Left colon (tissue), 2 donors: ENCODE measurements at regions not wholly inside any gene's neighbourhood (a gene's known extent, or its start where the extent isn't known, plus 50 kb on each side); places are given as distances from the start of the nearest gene placed in this dataset.
A peak's percentile ranks its signal among the peaks of the same experiment; 100 is the strongest.

Source experiments
- ATAC-seq: fragments of 200-7000 bp; cut with Tn5 transposase; one replicate; pipeline ENCODE4 v1.9.1; 2020; ENCODE audit warnings: mild to moderate bottlenecking, moderate library complexity
- DNase-seq, 2 donors: peaks; one replicate each; pipeline ENCODE4 v3.0.0-alpha.2; 2020
- intact Hi-C, 2 donors: fragments of 100-400 bp; cut with DNase I in 1 of 2; cut with micrococcal nuclease in 1 of 2; formaldehyde crosslinking; loops; one replicate each; pipeline versions ENCODE4 v1.11.2 to v1.14.0; 2022; cut with DNase I, micrococcal nuclease
- donor health status: DM: no; HTN: no; CAD: no.
- donor health status: DM: yes; HTN: yes; CAD: no.

DNA sequence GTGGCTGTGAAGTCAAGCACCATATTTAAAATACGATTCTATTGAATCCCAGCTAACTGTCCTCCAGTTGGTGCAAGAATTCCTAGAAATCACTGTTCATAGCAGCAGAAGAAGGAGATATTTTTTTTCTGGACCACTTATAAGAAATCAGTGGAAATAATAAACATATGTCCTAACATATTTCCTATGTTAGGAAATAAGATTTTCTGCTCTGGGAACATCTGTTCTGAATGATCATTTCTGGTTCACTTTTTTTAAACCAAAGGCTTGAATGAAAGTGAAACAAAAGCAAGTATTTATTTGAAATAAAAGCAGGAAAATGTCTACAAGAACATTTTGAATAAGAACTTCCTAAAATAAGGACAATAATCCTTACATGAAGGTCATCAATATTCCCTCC, 138.9 kb upstream of the RALGAPA2 start:
- ATAC-seq: no peak
- no peak for DNase-seq
- intact Hi-C loops: no loop called here

DNA sequence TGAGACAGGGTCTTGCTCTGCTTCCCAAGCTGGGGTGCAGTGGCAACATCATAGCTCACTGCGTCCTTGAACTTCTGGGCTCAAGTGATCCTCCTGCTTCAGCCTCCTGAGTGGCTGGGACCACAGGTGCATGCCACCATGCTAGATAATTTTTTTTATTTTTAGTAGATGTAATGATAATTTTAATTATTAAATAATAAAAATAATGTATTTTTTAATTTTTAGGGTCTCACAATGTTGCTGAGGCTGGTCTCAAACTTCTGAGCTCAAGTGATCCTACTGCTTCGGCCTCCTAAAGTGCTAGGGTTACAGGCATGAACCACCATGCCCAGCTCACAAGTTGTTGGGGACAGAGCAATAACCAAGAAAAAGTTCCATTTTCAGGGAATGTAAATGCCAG, 138.0 kb upstream of the RALGAPA2 start:
- ATAC-seq: no peak
- intact Hi-C loops: no loop called here
- DNase-seq: no peak

DNA sequence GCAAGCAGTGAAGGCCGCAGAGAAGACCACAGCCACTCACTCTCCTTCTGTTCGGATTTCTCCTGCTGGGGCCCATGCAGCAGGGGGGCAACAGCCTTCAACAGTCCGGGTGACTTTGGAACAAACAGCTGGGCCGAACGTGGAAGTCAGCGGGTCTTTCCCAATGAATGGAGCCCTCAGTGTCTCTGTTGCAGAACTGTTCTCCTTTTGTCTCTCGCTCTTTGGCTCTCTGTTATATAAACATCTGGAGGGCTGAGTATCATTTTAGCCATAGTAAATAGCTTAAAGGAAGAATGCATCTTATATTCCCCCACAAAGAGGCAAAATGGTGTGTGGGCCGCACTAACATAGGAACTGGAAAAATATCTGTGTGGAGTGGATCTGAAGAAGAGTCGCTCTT, 136.7 kb upstream of the RALGAPA2 start:
- ATAC-seq (no peak), DNase-seq (no peak)
- intact Hi-C loops: no loop called here

DNA sequence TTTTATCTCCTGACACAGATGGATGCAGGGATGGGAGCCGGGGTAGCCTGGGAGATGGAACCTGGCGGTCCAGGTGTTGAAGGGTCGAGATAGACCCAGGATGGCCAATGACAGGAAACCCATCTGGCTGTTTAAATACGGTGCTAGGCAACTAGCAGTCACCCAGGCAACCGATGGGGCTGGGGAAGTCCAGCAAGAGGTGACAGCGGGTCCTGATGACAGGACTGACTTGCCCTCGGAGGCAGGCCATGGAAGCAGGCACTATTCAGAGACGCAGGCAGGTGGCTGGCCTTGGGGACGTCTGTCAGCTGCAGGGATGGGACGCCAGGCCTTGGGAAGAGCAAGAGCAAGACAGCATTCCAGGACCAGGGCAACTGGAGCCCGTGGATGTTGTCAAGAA, 135.4 kb upstream of the RALGAPA2 start:
- DNase-seq: no peak
- no peak for ATAC-seq
- intact Hi-C loops: no loop called here

DNA sequence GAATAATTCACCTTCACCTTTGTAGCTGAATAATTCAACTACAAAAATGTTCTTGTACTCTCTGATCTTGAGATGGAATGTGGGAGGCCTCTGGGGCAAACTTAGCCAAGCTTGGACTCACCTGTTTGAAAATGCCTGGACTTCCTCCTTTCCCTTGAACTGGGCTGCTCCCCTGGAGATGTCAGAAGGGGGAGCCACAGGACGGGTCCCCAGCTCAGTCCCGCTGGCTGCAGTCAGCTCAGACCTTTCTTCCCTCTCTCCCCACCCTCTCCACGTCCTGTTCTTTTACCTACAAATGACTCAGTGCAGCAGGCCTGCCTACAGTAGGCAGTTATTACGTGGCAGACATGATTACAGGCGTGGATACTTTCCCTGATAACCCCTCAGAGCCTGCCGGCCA, 131.5 kb upstream of the RALGAPA2 start:
- DNase-seq: no peak
- ATAC-seq: peak; percentile 68
- intact Hi-C loops: no loop called here

GRCh38 chr20:20839771-20840170, 127.3 kb upstream of the RALGAPA2 start:
- DNase-seq (no peak), ATAC-seq (no peak)
- intact Hi-C loops: no loop called here

GRCh38 chr20:20837574-20838021, 125.2 kb upstream of the RALGAPA2 start:
- DNase-seq (peak; percentile 31 to 61), ATAC-seq (peak; percentile 58)
- intact Hi-C loops: no loop called here

DNA sequence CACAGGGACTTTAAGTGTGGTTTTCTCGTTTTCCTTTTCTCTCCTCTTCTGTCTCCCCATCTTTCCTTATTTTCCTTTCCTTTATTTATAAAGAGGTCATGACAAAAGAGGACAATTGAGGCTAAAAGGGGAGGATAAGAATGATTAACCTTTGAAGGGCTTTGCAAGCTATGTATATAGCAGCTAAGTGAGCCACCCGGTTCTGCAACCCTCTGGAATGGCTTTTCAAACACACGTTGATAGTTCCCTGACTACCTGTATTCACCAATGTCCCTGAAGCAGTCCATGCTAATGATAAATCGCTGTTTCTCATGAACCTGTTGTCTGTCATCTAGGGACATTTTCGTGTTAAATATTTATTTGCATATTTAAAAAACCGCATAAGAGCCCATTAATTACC, 124.4 kb upstream of the RALGAPA2 start:
- DNase-seq (no peak), ATAC-seq (no peak)
- intact Hi-C loops: no loop called here

- intact Hi-C loops: no loop called here
- no peak for DNase-seq
- no peak for ATAC-seq
These were observed 123.5 kb upstream of the RALGAPA2 start for GRCh38 chr20:20835897-20836296.

- ATAC-seq (no peak), DNase-seq (no peak)
- intact Hi-C loops: no loop called here
These were observed 121.6 kb upstream of the RALGAPA2 start for GRCh38 chr20:20834008-20834407.

GRCh38 chr20:20832715-20833114, 120.3 kb upstream of the RALGAPA2 start:
- no peak for DNase-seq

DNA sequence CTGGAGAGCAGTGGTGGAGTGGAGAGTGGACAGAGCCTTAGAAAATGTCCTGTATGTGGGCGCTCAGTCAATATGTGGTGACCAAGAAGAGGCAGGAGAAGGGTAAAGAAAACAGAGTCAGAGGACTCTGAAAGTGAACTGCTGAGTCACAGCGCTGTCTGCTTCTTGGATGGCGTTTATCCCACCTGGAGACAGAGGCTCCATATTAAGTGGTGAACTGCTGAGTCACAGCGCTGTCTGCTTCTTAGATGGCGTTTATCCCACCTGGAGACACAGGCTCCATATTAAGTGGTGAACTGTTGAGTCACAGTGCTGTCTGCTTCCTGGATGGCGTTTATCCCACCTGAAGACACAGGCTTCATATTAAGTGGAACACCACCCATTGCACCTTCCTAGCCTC, 119.3 kb upstream of the RALGAPA2 start:
- no peak for DNase-seq
- intact Hi-C loops: no loop called here
- ATAC-seq: no peak

More at GRCh38 chr20:20832715-20833114, 120.3 kb upstream of the RALGAPA2 start:
- ATAC-seq: no peak
- intact Hi-C loops: no loop called here

DNA sequence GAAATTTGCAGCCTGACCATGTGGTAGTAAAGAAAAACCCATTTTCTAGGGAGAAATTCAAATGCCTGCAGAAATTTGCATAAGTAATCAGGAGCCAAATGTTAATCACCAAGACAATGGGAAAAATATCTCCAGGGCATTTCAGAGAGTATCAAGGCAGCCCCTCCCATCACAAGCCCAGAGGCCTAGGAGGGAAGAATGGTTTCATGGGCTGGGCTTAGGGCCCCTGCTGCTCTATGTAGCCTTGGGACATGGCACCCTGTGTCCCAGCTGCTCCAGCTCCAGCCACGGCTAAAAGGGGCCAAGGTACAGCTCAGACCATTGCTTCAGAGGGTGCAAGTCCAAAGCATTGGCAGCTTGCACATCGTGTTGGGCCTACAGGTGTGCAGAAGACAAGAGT, 117.2 kb upstream of the RALGAPA2 start:
- intact Hi-C loops: loop anchor here in 1 of 2 donors (10.0 kb wide), 1 partner anchor 165 kb away; no protein-coding TSS in a partner anchor
- ATAC-seq (no peak), DNase-seq (no peak)

GRCh38 chr20:20827992-20828597, 115.7 kb upstream of the RALGAPA2 start:
- DNase-seq (no peak), ATAC-seq (no peak)
- intact Hi-C loops: loop anchor here in 1 of 2 donors (10.0 kb wide), 1 partner anchor 163 kb away; no protein-coding TSS in a partner anchor

DNA sequence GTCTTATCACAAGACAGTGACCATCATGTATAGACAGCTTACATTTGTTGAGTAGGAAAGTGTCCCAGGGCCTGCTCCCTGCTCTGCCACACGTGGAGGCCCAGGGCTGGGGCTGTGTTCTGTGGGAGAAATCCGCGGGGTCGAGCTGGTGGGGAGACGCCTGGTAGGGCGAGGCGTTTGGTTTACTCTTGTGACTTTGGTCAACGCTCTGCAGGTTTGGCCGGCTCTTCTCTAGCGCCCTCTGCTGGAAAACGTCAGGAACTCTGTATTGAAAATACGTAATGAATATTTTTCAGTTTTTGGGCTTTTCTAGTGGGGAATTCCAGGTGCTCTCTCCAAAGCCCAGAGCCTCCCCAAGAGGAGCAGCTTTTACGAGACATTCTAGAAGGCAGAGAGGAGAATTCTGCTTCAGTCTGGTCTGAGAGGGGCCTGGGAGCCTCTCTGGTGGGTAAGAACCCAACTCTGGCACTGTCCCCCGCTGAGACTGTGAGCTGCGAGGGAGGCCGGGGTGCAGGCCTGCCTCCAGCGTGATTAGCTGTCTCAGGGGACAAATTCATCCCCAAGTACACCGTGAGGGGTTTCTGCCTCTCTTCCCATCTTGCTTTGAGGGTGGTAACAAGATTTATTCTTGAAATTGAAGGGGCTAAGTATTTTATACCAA, 112.6 kb upstream of the RALGAPA2 start:
- ATAC-seq (peak; percentile 76), DNase-seq (peak; percentile 33 to 48)
- intact Hi-C loops: loop anchor here in 1 of 2 donors (10.0 kb wide), 1 partner anchor 160 kb away; no protein-coding TSS in a partner anchor

DNA sequence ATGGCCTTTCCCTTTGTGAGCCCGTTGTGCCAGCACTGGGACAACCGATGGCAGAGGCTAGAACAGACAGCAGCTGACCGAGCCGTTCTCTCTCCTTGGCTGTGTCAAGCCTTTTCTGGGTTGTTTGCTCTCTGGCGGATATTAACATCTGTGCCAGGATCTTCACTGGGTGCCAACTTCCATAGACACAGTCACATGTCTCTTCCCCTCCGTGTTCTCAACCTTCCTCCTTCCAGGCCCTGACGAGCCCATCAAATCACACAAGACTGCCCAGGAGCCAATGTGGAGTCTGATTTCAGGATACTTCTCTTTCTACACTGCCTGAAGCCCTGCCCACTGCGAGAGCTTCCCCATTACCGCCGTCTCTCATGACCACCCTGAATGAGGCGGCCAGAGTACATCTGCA, 111.0 kb upstream of the RALGAPA2 start:
- ATAC-seq (no peak), DNase-seq (no peak)
- intact Hi-C loops: loop anchor here in 1 of 2 donors (10.0 kb wide), 1 partner anchor 159 kb away; no protein-coding TSS in a partner anchor

- DNase-seq (no peak), ATAC-seq (no peak)
- intact Hi-C loops: loop anchor here in 1 of 2 donors (10.0 kb wide), 1 partner anchor 157 kb away; no protein-coding TSS in a partner anchor
These were observed 109.2 kb upstream of the RALGAPA2 start for GRCh38 chr20:20821484-20822260.

DNA sequence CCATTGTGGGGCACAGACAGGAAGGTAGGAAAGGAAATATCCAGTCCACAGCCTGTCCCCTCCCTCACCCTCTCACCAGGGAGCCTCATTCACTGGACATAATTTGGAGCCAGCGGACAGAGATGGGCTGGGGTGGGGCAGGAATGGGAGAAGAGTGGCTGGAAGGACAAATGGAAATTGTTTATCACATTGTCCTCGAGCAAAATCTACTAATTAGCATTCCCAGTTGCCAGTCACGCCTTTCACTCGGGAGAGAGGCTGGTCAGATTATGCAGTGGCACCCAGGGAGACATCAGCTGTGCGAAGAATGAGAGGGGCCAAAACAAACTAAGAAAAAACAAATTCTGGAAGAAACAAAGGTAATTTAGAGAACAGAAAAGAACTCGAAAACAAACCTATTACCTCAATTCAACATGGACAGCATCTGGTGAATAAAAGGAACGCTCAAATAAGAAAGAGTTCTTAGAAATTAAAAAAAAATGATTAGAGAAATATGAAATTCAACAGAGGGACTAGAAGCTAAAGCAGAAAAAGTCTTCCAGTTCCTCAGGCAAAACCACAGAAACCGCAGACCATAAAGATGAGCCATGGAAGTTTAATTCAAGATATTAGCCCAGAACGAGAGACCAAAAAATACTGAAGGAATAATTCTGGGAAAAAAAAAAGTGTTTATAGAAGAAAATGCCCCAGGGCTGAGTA, 108.5 kb upstream of the RALGAPA2 start:
- no peak for DNase-seq
- no peak for ATAC-seq
- intact Hi-C loops: loop anchor here in 1 of 2 donors (10.0 kb wide), 1 partner anchor 156 kb away; no protein-coding TSS in a partner anchor

DNA sequence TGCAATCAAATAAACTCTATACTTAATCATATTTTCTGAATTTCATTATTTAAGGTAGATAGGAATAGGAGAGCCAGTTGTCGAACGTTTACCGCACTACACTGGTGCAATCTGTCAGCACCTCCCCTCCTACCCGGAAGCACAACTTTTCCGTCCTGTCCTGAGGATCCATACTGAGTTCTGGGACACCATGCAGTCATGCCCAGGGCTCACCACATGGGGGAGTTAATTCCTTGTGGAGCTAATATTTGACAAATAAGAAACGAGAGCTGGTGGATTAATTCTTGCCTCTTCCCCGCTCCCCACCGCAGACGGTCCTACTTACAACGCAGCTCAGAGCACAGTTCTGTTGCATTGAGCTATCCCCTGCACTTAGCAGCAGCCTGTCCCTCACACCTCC, 107.7 kb upstream of the RALGAPA2 start:
- intact Hi-C loops: loop anchor here in 1 of 2 donors (10.0 kb wide), 1 partner anchor 155 kb away; no protein-coding TSS in a partner anchor
- no peak for DNase-seq
- ATAC-seq: no peak
